Fibroblast of pulmonary artery (primary cell): ENCODE measurements at regions not wholly inside any gene's neighbourhood (a gene's known extent, or its start where the extent isn't known, plus 50 kb on each side); places are given as distances from the start of the nearest gene placed in this dataset.
A peak's percentile ranks its signal among the peaks of the same experiment; 100 is the strongest.
"Not testable (repeated sequence)": the region's sequence is repeated elsewhere in the genome, so short reads cannot be mapped to it uniquely, and the experiment has no call there.

Experiments
- DNase-seq: peaks from one replicate; pipeline ENCODE4 v3.0.0-alpha.2; 2010; ENCODE audit warnings: low read depth
- H3K4me3 ChIP-seq: replicated peaks from 2 replicates; pipeline ENCODE4 v1.5.1; 2011; ENCODE audit warnings: low read depth, mild to moderate bottlenecking, control low read depth, low read length, moderate library complexity
- CTCF ChIP-seq: IDR thresholded peaks from 2 replicates; pipeline ENCODE4 v1.5.1; 2011; ENCODE audit warnings: mild to moderate bottlenecking, control low read depth, low read length, inconsistent platforms; ENCODE audit errors: missing control alignments

DNA sequence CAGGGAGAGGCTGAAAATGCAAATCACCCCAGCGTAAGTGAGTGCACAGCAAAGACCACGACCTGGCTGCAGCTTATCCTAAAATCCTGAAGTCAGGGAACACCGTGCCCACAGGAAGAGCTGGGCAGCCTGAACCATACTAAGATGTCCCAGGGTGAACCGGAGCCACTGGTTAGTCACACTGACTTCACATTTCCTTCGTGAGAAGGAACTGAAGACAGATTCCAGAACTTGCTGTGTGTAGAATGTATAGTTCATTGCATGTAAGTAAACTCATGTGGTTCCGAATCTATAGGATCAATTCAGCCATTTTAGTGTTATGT lies 84.6 kb upstream of the NDUFV2 start:
- peak overlapping the region; percentile 41 for H3K4me3 ChIP-seq
- no peak for TF ChIP-seq CTCF

GRCh38 chr18:9019135-9019534 lies 83.4 kb upstream of the NDUFV2 start:
- no peak for DNase-seq
- H3K4me3 ChIP-seq = no peak overlapping the region
- no peak for TF ChIP-seq CTCF

More for the DNA sequence above, 84.6 kb upstream of the NDUFV2 start:
- DNase-seq = no peak

- no peak for TF ChIP-seq CTCF
- DNase-seq = no peak
- H3K4me3 ChIP-seq = no peak overlapping the region
Measured at GRCh38 chr18:9020221-9020620, 82.3 kb upstream of the NDUFV2 start.

DNA sequence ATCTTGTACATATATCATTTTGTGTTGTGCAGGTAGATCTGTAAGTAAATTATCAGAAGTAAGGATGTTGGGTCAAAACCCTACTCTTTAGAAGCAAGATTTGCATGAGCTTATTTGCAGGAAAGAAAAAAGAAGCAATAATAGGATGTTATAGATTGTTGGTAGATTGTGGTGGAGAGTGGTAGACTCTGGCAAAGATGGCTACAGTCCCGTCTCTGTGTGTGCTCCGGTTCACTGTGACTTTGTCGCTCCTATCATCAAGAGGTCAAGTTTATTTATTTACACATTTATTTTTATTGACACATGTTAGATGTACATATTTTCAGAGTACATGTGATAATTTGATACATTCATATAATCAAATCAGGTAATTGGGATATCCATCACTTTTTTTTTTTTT lies 81.0 kb upstream of the NDUFV2 start:
- no peak for DNase-seq
- no peak overlapping the region for H3K4me3 ChIP-seq
- TF ChIP-seq CTCF = no peak

- TF ChIP-seq CTCF = no peak
- DNase-seq = peak; percentile 40
- H3K4me3 ChIP-seq = no peak overlapping the region
Measured at GRCh38 chr18:9022397-9023155, 79.9 kb upstream of the NDUFV2 start.

- H3K4me3 ChIP-seq, DNase-seq: not testable (repeated sequence)
Measured at GRCh38 chr18:9024031-9024646, 78.4 kb upstream of the NDUFV2 start.

DNA sequence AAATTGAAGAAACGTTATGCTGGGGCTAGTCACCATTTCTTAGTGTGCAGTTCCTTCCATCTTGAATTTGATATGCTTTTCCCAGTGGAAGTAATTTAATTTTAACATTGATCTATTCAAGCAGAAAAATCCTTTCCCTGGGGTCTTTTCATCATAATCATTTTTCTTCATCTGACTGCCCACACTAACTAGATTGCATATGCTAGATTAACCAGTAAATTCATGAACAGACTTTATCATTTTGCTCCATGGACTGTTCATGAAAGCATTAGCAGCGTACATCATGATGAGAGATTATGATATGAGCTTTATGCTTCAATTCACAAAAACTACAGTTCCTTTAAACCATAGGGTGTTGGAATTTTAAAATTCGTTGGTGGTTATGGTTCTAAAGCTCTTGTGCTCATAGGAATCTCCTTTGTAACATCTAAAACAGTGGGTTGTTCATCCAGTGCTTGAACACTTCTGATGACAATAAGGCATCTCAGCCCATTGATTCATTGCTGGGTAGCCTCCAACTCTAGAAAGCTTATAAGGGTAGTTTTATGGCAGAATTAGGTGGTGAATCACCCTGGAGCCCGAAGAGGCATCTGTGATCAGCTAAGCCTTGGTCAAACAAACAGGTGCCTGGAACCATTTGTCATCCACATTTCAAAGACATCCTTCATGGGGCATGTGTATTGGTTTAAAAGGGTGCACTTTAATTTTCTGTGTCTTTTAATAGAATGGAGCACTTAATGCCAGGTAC lies 77.2 kb upstream of the NDUFV2 start:
- no peak overlapping the region for H3K4me3 ChIP-seq
- TF ChIP-seq CTCF = no peak
- DNase-seq = no peak
